Omental fat pad (tissue), 3 donors: ENCODE measurements at regions not wholly inside any gene's neighbourhood (a gene's known extent, or its start where the extent isn't known, plus 50 kb on each side); places are given as distances from the start of the nearest gene placed in this dataset.

Experiments
- ATAC-seq: fragments of 150-250 bp; one replicate; pipeline ENCODE4 v1.9.1; 2016; ENCODE audit warnings: mild to moderate bottlenecking, moderate library complexity; ENCODE audit not compliant: low FRiP score
- DNase-seq: peaks from one replicate; pipeline ENCODE4 v3.0.0-alpha.2; 2019; ENCODE audit warnings: low spot score
- CTCF ChIP-seq, 3 donors: fragments of 450-650 bp; IDR thresholded peaks; one replicate each; pipeline ENCODE4 v1.5.1; 2016 to 2017; ENCODE audit warnings: antibody characterized with exemption in 3 of 3, mild to moderate bottlenecking in 3 of 3, moderate library complexity in 2 of 3

DNA sequence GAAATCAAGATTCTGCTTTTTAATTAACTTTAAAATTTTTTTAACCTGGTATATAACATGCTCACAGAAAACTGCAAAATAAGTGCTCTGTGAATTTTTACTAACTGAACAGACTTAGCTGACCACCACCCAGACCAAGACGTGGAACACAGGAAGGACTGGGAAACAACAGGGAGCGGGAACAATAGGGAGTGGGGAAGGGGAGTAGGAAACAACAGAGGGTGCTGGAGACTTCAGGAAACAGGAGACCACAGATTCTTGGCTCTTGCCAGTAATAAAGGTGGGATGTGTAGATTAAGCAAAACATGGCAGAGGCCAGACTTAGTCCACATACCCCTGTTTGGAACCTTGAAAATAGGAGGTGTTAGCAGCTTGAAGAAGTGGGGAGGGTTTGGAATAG lies 51.4 kb upstream of the TMCC3 start:
- DNase-seq (no peak), ATAC-seq (no peak)
- TF ChIP-seq CTCF (IDR thresholded peaks at IDR 0.05): no peak

- ATAC-seq (no peak), DNase-seq (no peak)
- no peak for TF ChIP-seq CTCF (IDR thresholded peaks at IDR 0.05)
Observed at GRCh38 chr12:94700662-94701061, 50.3 kb upstream of the TMCC3 start.
